ENCODE measurements at regions not wholly inside any gene's neighbourhood (a gene's known extent, or its start where the extent isn't known, plus 50 kb on each side); places are given as distances from the start of the nearest gene placed in this dataset.
"Not testable (repeated sequence)": the region's sequence is repeated elsewhere in the genome, so short reads cannot be mapped to it uniquely, and the experiment has no call there.

DNA sequence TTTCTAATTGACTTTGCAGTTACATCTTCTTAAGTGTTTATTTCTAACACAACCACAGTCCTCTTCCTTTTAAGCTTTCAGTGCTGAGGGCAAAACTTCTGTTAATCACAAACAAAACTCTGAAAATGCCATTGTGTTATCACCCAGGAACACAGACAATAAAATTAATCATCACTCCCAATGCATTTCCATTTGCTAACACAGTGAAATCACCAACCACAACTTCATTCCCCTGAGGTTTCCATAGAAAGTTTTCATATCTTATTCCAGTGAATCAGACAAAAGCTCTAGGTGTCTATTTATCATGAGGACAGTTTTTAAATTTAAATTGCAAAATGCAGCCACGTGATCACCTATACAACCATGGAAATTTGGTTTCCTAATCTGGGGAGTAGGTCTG, 516.2 kb upstream of the TSPY4 start:
- H3K79me2 ChIP-seq (ENCODE audit: control insufficient read depth, insufficient read depth, low read length), result no peaks in the 10 kb centered on the region
- no peaks in the 10 kb centered on the region for H3K27me3 ChIP-seq (ENCODE audit: insufficient read depth, low read length, poor library complexity)
- no peak overlapping the region for H3K9ac ChIP-seq (ENCODE audit: low read length)
- no peak overlapping the region for H3K4me3 ChIP-seq (ENCODE audit: low read length)
- no peaks in the 10 kb centered on the region for H3K4me1 ChIP-seq (ENCODE audit: control insufficient read depth, low read depth, low read length)
- H3K18ac ChIP-seq (ENCODE audit: low read length), result no peak overlapping the region
- H3K56ac ChIP-seq (ENCODE audit: low read length), result no peak overlapping the region
- no peak overlapping the region for H2BK120ac ChIP-seq (ENCODE audit: low read depth, low read length)
- no peak overlapping the region for H3K23ac ChIP-seq (ENCODE audit: low read length)
- H3K4me2 ChIP-seq (ENCODE audit: low read length), result no peak overlapping the region
- H4K8ac ChIP-seq (ENCODE audit: low read depth, low read length), result no peak overlapping the region
- no CpG with 5 or more reads among the region's 1 CpG for WGBS (ENCODE audit: extremely low coverage, insufficient coverage, low lambda C conversion rate)
- no peak overlapping the region for H4K5ac ChIP-seq (ENCODE audit: low read length)
- H2AK5ac ChIP-seq (ENCODE audit: low read length), result no peak overlapping the region
- H3K27ac ChIP-seq (ENCODE audit: low read depth, low read length), result no peak overlapping the region
- no peak overlapping the region for H2BK5ac ChIP-seq (ENCODE audit: low read length)
- no peaks in the 10 kb centered on the region for H3K79me1 ChIP-seq (ENCODE audit: low read length)
- no peak for DNase-seq
- H3K36me3 ChIP-seq (ENCODE audit: control insufficient read depth, insufficient read depth, low read length), result no peaks in the 10 kb centered on the region
- no peak overlapping the region for H3K4ac ChIP-seq (ENCODE audit: low read depth, low read length)
- no peak overlapping the region for H2BK15ac ChIP-seq (replicated peaks; ENCODE audit: low read depth)

- no peak overlapping the region for H3K56ac ChIP-seq (ENCODE audit: low read length)
- H3K27me3 ChIP-seq (ENCODE audit: insufficient read depth, low read length, poor library complexity), result no peaks in the 10 kb centered on the region
- no peak overlapping the region for H3K4ac ChIP-seq (ENCODE audit: low read depth, low read length)
- no peaks in the 10 kb centered on the region for H3K36me3 ChIP-seq (ENCODE audit: control insufficient read depth, insufficient read depth, low read length)
- no peaks in the 10 kb centered on the region for H3K4me1 ChIP-seq (ENCODE audit: control insufficient read depth, low read depth, low read length)
- H3K79me2 ChIP-seq (ENCODE audit: control insufficient read depth, insufficient read depth, low read length), result no peaks in the 10 kb centered on the region
- H3K27ac ChIP-seq (ENCODE audit: low read depth, low read length), result no peak overlapping the region
- no peak overlapping the region for H3K4me2 ChIP-seq (ENCODE audit: low read length)
- no peak overlapping the region for H3K4me3 ChIP-seq (ENCODE audit: low read length)
- DNase-seq, result no peak
- H4K8ac ChIP-seq (ENCODE audit: low read depth, low read length), result no peak overlapping the region
- H2BK120ac ChIP-seq (ENCODE audit: low read depth, low read length), result no peak overlapping the region
- no peak overlapping the region for H2AK5ac ChIP-seq (ENCODE audit: low read length)
- no CpG with 5 or more reads among the region's 3 CpGs for WGBS (ENCODE audit: extremely low coverage, insufficient coverage, low lambda C conversion rate)
- H3K9ac ChIP-seq (ENCODE audit: low read length), result no peak overlapping the region
- H2BK5ac ChIP-seq (ENCODE audit: low read length), result no peak overlapping the region
- H3K79me1 ChIP-seq (ENCODE audit: low read length), result no peaks in the 10 kb centered on the region
- no peak overlapping the region for H4K5ac ChIP-seq (ENCODE audit: low read length)
- no peak overlapping the region for H2BK15ac ChIP-seq (replicated peaks; ENCODE audit: low read depth)
- no peak overlapping the region for H3K18ac ChIP-seq (ENCODE audit: low read length)
- H3K23ac ChIP-seq (ENCODE audit: low read length), result no peak overlapping the region
These were observed 485.0 kb upstream of the TSPY4 start for GRCh38 chrY:8852278-8852677.

- Histone ChIP-seq H3K27ac (ENCODE audit: low read depth, low read length) (no peak overlapping the region), H3K56ac (ENCODE audit: low read length) (no peak overlapping the region), H4K8ac (ENCODE audit: low read depth, low read length) (no peak overlapping the region), H3K4me2 (ENCODE audit: low read length) (no peak overlapping the region), H3K18ac (ENCODE audit: low read length) (no peak overlapping the region), H3K36me3 (ENCODE audit: control insufficient read depth, insufficient read depth, low read length) (no peaks in the 10 kb centered on the region), H3K79me2 (ENCODE audit: control insufficient read depth, insufficient read depth, low read length) (no peaks in the 10 kb centered on the region), H3K4me1 (ENCODE audit: control insufficient read depth, low read depth, low read length) (no peaks in the 10 kb centered on the region), H3K27me3 (ENCODE audit: insufficient read depth, low read length, poor library complexity) (no peaks in the 10 kb centered on the region), H3K4me3 (ENCODE audit: low read length) (no peak overlapping the region), H2BK5ac (ENCODE audit: low read length) (no peak overlapping the region), H2BK15ac (replicated peaks; ENCODE audit: low read depth) (no peak overlapping the region), H3K23ac (ENCODE audit: low read length) (no peak overlapping the region), H2BK120ac (ENCODE audit: low read depth, low read length) (no peak overlapping the region), H3K79me1 (ENCODE audit: low read length) (no peaks in the 10 kb centered on the region), H3K4ac (ENCODE audit: low read depth, low read length) (no peak overlapping the region), H3K9ac (ENCODE audit: low read length) (no peak overlapping the region), H2AK5ac (ENCODE audit: low read length) (no peak overlapping the region), H4K5ac (ENCODE audit: low read length) (no peak overlapping the region)
- DNase-seq, result no peak
- no CpG with 5 or more reads among the region's 3 CpGs for WGBS (ENCODE audit: extremely low coverage, insufficient coverage, low lambda C conversion rate)
These were observed 448.9 kb upstream of the TSPY4 start for GRCh38 chrY:8888371-8888770.

- H3K56ac ChIP-seq (ENCODE audit: low read length), result no peak overlapping the region
- no CpG with 5 or more reads among the region's 1 CpG for WGBS (ENCODE audit: extremely low coverage, insufficient coverage, low lambda C conversion rate)
- H4K5ac ChIP-seq (ENCODE audit: low read length), result no peak overlapping the region
- DNase-seq, result no peak
- no peaks in the 10 kb centered on the region for H3K27me3 ChIP-seq (ENCODE audit: insufficient read depth, low read length, poor library complexity)
- no peak overlapping the region for H2BK5ac ChIP-seq (ENCODE audit: low read length)
- H2BK15ac ChIP-seq (replicated peaks; ENCODE audit: low read depth), result no peak overlapping the region
- H3K27ac ChIP-seq (ENCODE audit: low read depth, low read length), result no peak overlapping the region
- no peak overlapping the region for H3K4me3 ChIP-seq (ENCODE audit: low read length)
- H3K18ac ChIP-seq (ENCODE audit: low read length), result no peak overlapping the region
- no peak overlapping the region for H3K4ac ChIP-seq (ENCODE audit: low read depth, low read length)
- H2AK5ac ChIP-seq (ENCODE audit: low read length), result no peak overlapping the region
- H3K4me2 ChIP-seq (ENCODE audit: low read length), result no peak overlapping the region
- no peak overlapping the region for H3K23ac ChIP-seq (ENCODE audit: low read length)
- no peak overlapping the region for H2BK120ac ChIP-seq (ENCODE audit: low read depth, low read length)
- no peak overlapping the region for H3K9ac ChIP-seq (ENCODE audit: low read length)
- H3K79me2 ChIP-seq (ENCODE audit: control insufficient read depth, insufficient read depth, low read length), result no peaks in the 10 kb centered on the region
- no peaks in the 10 kb centered on the region for H3K4me1 ChIP-seq (ENCODE audit: control insufficient read depth, low read depth, low read length)
- H4K8ac ChIP-seq (ENCODE audit: low read depth, low read length), result no peak overlapping the region
- no peaks in the 10 kb centered on the region for H3K79me1 ChIP-seq (ENCODE audit: low read length)
- no peaks in the 10 kb centered on the region for H3K36me3 ChIP-seq (ENCODE audit: control insufficient read depth, insufficient read depth, low read length)
These were observed 439.4 kb upstream of the TSPY4 start for GRCh38 chrY:8897876-8898275.

DNA sequence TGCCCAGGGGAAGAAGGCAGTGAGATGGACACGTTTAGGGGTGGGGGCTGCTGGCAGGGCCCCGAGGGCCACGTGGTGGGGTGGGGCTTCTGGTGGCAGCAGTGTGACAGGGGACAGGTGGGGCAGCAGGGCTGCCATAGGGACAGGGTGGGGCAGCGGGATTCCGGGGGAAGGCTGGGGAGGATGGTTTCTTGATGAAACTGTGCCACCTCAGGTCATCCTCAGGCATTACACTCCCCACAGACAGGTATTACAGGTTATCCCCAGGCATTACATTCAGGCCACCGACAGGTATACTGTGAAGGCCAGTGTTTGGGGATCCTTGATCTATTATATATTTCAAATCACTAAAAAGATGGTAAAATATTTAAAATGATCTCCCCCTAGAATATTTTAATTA, 432.1 kb upstream of the TSPY4 start:
- H3K27me3 ChIP-seq (ENCODE audit: insufficient read depth, low read length, poor library complexity), result no peaks in the 10 kb centered on the region
- H4K8ac ChIP-seq (ENCODE audit: low read depth, low read length), result no peak overlapping the region
- no peak overlapping the region for H3K4me3 ChIP-seq (ENCODE audit: low read length)
- DNase-seq, result no peak
- no peak overlapping the region for H3K18ac ChIP-seq (ENCODE audit: low read length)
- H3K56ac ChIP-seq (ENCODE audit: low read length), result no peak overlapping the region
- WGBS (ENCODE audit: extremely low coverage, insufficient coverage, low lambda C conversion rate), result no CpG with 5 or more reads among the region's 6 CpGs
- no peak overlapping the region for H3K27ac ChIP-seq (ENCODE audit: low read depth, low read length)
- H3K4me2 ChIP-seq (ENCODE audit: low read length), result no peak overlapping the region
- no peak overlapping the region for H2AK5ac ChIP-seq (ENCODE audit: low read length)
- no peaks in the 10 kb centered on the region for H3K79me2 ChIP-seq (ENCODE audit: control insufficient read depth, insufficient read depth, low read length)
- no peaks in the 10 kb centered on the region for H3K36me3 ChIP-seq (ENCODE audit: control insufficient read depth, insufficient read depth, low read length)
- H2BK15ac ChIP-seq (replicated peaks; ENCODE audit: low read depth), result no peak overlapping the region
- no peaks in the 10 kb centered on the region for H3K79me1 ChIP-seq (ENCODE audit: low read length)
- no peak overlapping the region for H2BK120ac ChIP-seq (ENCODE audit: low read depth, low read length)
- H3K9ac ChIP-seq (ENCODE audit: low read length), result no peak overlapping the region
- H4K5ac ChIP-seq (ENCODE audit: low read length), result no peak overlapping the region
- H3K4me1 ChIP-seq (ENCODE audit: control insufficient read depth, low read depth, low read length), result no peaks in the 10 kb centered on the region
- no peak overlapping the region for H3K4ac ChIP-seq (ENCODE audit: low read depth, low read length)
- H3K23ac ChIP-seq (ENCODE audit: low read length), result no peak overlapping the region
- no peak overlapping the region for H2BK5ac ChIP-seq (ENCODE audit: low read length)

DNA sequence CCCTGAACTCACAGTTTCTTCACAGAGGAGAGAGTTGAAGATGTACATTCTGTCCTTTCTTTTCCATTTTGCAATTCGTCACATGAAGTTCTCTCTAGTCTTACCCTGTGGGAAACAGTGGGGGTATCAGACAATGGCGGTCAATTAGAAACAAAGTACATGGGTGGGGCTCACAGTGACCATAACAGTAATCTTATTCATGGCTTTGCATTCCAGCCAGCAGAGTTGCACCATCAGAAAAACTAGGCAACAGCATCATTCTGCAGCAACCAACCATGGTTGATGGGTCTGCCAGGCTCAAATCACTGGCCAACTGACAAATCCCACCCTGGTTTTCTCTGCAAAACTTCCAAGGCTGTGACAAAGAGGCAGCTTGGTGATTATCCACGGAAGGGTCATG, 414.7 kb upstream of the TSPY4 start:
- H3K79me1 ChIP-seq (ENCODE audit: low read length); H3K27ac ChIP-seq (ENCODE audit: low read depth, low read length); H4K5ac ChIP-seq (ENCODE audit: low read length); H2BK5ac ChIP-seq (ENCODE audit: low read length); H2AK5ac ChIP-seq (ENCODE audit: low read length); H2BK120ac ChIP-seq (ENCODE audit: low read depth, low read length); H3K56ac ChIP-seq (ENCODE audit: low read length); H4K8ac ChIP-seq (ENCODE audit: low read depth, low read length); H3K4me3 ChIP-seq (ENCODE audit: low read length); H3K4me2 ChIP-seq (ENCODE audit: low read length); H3K27me3 ChIP-seq (ENCODE audit: insufficient read depth, low read length, poor library complexity); H3K4me1 ChIP-seq (ENCODE audit: control insufficient read depth, low read depth, low read length); H3K36me3 ChIP-seq (ENCODE audit: control insufficient read depth, insufficient read depth, low read length); H3K18ac ChIP-seq (ENCODE audit: low read length); DNase-seq; H3K79me2 ChIP-seq (ENCODE audit: control insufficient read depth, insufficient read depth, low read length); H3K23ac ChIP-seq (ENCODE audit: low read length); H3K9ac ChIP-seq (ENCODE audit: low read length); H3K4ac ChIP-seq (ENCODE audit: low read depth, low read length); H2BK15ac ChIP-seq (replicated peaks; ENCODE audit: low read depth): not testable (repeated sequence)
- WGBS (ENCODE audit: extremely low coverage, insufficient coverage, low lambda C conversion rate), result no CpG with 5 or more reads among the region's 3 CpGs
